Activated CD8-positive, alpha-beta T cell treated with anti-CD3 and anti-CD28 coated beads for 36 hours (primary cell): ENCODE measurements at regions not wholly inside any gene's neighbourhood (a gene's known extent, or its start where the extent isn't known, plus 50 kb on each side); places are given as distances from the start of the nearest gene placed in this dataset.

Experiments
- ATAC-seq: fragments of 200-7000 bp; cut with Tn5 transposase; one replicate; pipeline ENCODE4 v1.10.0; 2021; ENCODE audit warnings: mild to moderate bottlenecking, moderate library complexity
- CTCF ChIA-PET: fragments of 350-600 bp; sonication (Branson Sonifier 250); formaldehyde crosslinking; loops from one replicate; lab custom pipeline; 2021; ENCODE audit warnings: antibody characterized with exemption; lab: Charles Lee
- POLR2A ChIA-PET: fragments of 350-600 bp; sonication (Branson Sonifier 250); formaldehyde crosslinking; loops from one replicate; lab custom pipeline; 2021; ENCODE audit warnings: antibody characterized with exemption; lab: Charles Lee
- DNase-seq: peaks from one replicate; pipeline ENCODE4 v3.0.0-alpha.2; 2020
- H3K27ac Mint-ChIP-seq: one replicate; pipeline ENCODE4 v1.8.0; 2021; ENCODE audit warnings: mild to moderate bottlenecking, mixed read lengths
- H3K27me3 Mint-ChIP-seq: one replicate; pipeline ENCODE4 v1.8.0; 2021; ENCODE audit warnings: mixed read lengths
- H3K36me3 Mint-ChIP-seq: one replicate; pipeline ENCODE4 v1.8.0; 2021; ENCODE audit warnings: low read depth, mixed read lengths
- H3K4me1 Mint-ChIP-seq: one replicate; pipeline ENCODE4 v1.8.0; 2021; ENCODE audit warnings: low read depth, mixed read lengths
- H3K4me3 Mint-ChIP-seq: one replicate; pipeline ENCODE4 v1.8.0; 2021; ENCODE audit warnings: mild to moderate bottlenecking, moderate library complexity, mixed read lengths
- H3K9me3 Mint-ChIP-seq: one replicate; pipeline ENCODE4 v1.8.0; 2021; ENCODE audit warnings: mixed read lengths
- CTCF ChIP-seq: fragments of 200-600 bp; IDR thresholded peaks from one replicate; pipeline ENCODE4 v1.8.0; 2022; ENCODE audit warnings: antibody characterized with exemption, mild to moderate bottlenecking
- intact Hi-C: fragments of 100-400 bp; cut with micrococcal nuclease; formaldehyde crosslinking; loops from one replicate; pipeline ENCODE4 v1.10.0; 2022

GRCh38 chr20:10994991-10995700 lies 321.3 kb upstream of the JAG1 start:
- no peak for TF ChIP-seq CTCF
- ATAC-seq (no peak), DNase-seq (no peak)
- no peak overlapping the region for H3K4me3 Mint-ChIP-seq
- no peaks in the 10 kb centered on the region for H3K4me1 Mint-ChIP-seq
- ChIA-PET POLR2A (no interaction called here), CTCF (no interaction called here)
- H3K27me3 Mint-ChIP-seq = no peaks in the 10 kb centered on the region
- H3K9me3 Mint-ChIP-seq = peaks cover 2% of the 10 kb centered on the region
- no peaks in the 10 kb centered on the region for H3K36me3 Mint-ChIP-seq
- no peak overlapping the region for H3K27ac Mint-ChIP-seq
- intact Hi-C loops = no loop called here

- H3K36me3 Mint-ChIP-seq = no peaks in the 10 kb centered on the region
- ChIA-PET POLR2A (no interaction called here), CTCF (no interaction called here)
- H3K4me3 Mint-ChIP-seq = no peak overlapping the region
- H3K9me3 Mint-ChIP-seq = no peaks in the 10 kb centered on the region
- intact Hi-C loops = no loop called here
- no peaks in the 10 kb centered on the region for H3K4me1 Mint-ChIP-seq
- DNase-seq = no peak
- H3K27ac Mint-ChIP-seq = no peak overlapping the region
- no peak for ATAC-seq
- TF ChIP-seq CTCF = no peak
- H3K27me3 Mint-ChIP-seq = no peaks in the 10 kb centered on the region
Observed at GRCh38 chr20:10998476-10998875, 324.7 kb upstream of the JAG1 start.

GRCh38 chr20:11000416-11000815 lies 326.6 kb upstream of the JAG1 start:
- Mint-ChIP-seq H3K4me1 (no peaks in the 10 kb centered on the region), H3K36me3 (no peaks in the 10 kb centered on the region), H3K27ac (no peak overlapping the region), H3K4me3 (no peak overlapping the region), H3K9me3 (no peaks in the 10 kb centered on the region), H3K27me3 (no peaks in the 10 kb centered on the region)
- intact Hi-C loops = no loop called here
- no peak for TF ChIP-seq CTCF
- ChIA-PET CTCF (interaction anchor here (1.1 kb wide), 1 partner anchor 9 kb away, joined by 3 read pairs; no protein-coding TSS in a partner anchor), POLR2A (no interaction called here)
- no peak for ATAC-seq
- no peak for DNase-seq

GRCh38 chr20:11001302-11001701 lies 327.5 kb upstream of the JAG1 start:
- POLR2A ChIA-PET = no interaction called here
- CTCF ChIA-PET = interaction anchor here (0.5 kb wide), 1 partner anchor 521 kb away, joined by 3 read pairs; no protein-coding TSS in a partner anchor
- ATAC-seq (no peak), DNase-seq (no peak)
- H3K36me3 Mint-ChIP-seq = no peaks in the 10 kb centered on the region
- no peak for TF ChIP-seq CTCF
- no peak overlapping the region for H3K4me3 Mint-ChIP-seq
- H3K27me3 Mint-ChIP-seq = no peaks in the 10 kb centered on the region
- intact Hi-C loops = no loop called here
- peaks cover under 1% of the 10 kb centered on the region for H3K9me3 Mint-ChIP-seq
- H3K4me1 Mint-ChIP-seq = no peaks in the 10 kb centered on the region
- no peak overlapping the region for H3K27ac Mint-ChIP-seq

- Mint-ChIP-seq H3K27ac (no peak overlapping the region), H3K36me3 (no peaks in the 10 kb centered on the region), H3K4me1 (no peaks in the 10 kb centered on the region), H3K4me3 (no peak overlapping the region), H3K27me3 (no peaks in the 10 kb centered on the region), H3K9me3 (peaks cover 2% of the 10 kb centered on the region)
- ChIA-PET CTCF (interaction anchor here (0.5 kb wide), 1 partner anchor 521 kb away, joined by 3 read pairs; no protein-coding TSS in a partner anchor), POLR2A (no interaction called here)
- no peak for ATAC-seq
- intact Hi-C loops = no loop called here
- no peak for DNase-seq
- TF ChIP-seq CTCF = no peak
Observed at GRCh38 chr20:11001764-11002540, 328.2 kb upstream of the JAG1 start.
